ENCODE measurements at regions not wholly inside any gene's neighbourhood (a gene's known extent, or its start where the extent isn't known, plus 50 kb on each side); places are given as distances from the start of the nearest gene placed in this dataset.

GRCh38 chr10:124308056-124308645, 110.6 kb downstream of the OAT start:
- TF ChIP-seq NFATC4 (CRISPR knock-in tag; IDR thresholded peaks at IDR 0.05) = no peak
- TF ChIP-seq MXD4 (CRISPR knock-in tag; IDR thresholded peaks at IDR 0.05; ENCODE audit: borderline replicate concordance) = no peak
- TF ChIP-seq RORB (CRISPR knock-in tag; IDR thresholded peaks at IDR 0.05) = no peak
- TF ChIP-seq FOXP4 (CRISPR knock-in tag; IDR thresholded peaks at IDR 0.05) = no peak
- no peak for TF ChIP-seq NFYB (CRISPR knock-in tag; conservative IDR thresholded peaks at IDR 0.05; ENCODE audit: low read depth)
- no peak for TF ChIP-seq ESRRA (CRISPR knock-in tag; IDR thresholded peaks at IDR 0.05; ENCODE audit: borderline replicate concordance)
- TF ChIP-seq ATF2 (CRISPR knock-in tag; IDR thresholded peaks at IDR 0.05; ENCODE audit: borderline replicate concordance, low read depth) = no peak
- no peak for TF ChIP-seq JUN (CRISPR knock-in tag; IDR thresholded peaks at IDR 0.05)
- no peak for TF ChIP-seq FOXJ3 (CRISPR knock-in tag; IDR thresholded peaks at IDR 0.05; ENCODE audit: borderline replicate concordance)
- no peak for TF ChIP-seq ATF6 (CRISPR knock-in tag; IDR thresholded peaks at IDR 0.05)
- no peak for TF ChIP-seq USF2 (CRISPR knock-in tag; IDR thresholded peaks at IDR 0.05)
- TF ChIP-seq TEAD1 (CRISPR knock-in tag; IDR thresholded peaks at IDR 0.05) = no peak
- TF ChIP-seq ZNF416 (CRISPR knock-in tag; IDR thresholded peaks at IDR 0.05) = no peak
- TF ChIP-seq KAT7 (CRISPR knock-in tag; IDR thresholded peaks at IDR 0.05; ENCODE audit: borderline replicate concordance) = no peak
- POLR2A ChIA-PET = no interaction called here
- H3K9me3 Mint-ChIP-seq = no peaks in the 10 kb centered on the region
- no peak for ATAC-seq
- H3K27me3 Mint-ChIP-seq (ENCODE audit: low read depth) = no peaks in the 10 kb centered on the region; the same call in 1 of the 2 replicates
- no peaks in the 10 kb centered on the region for H3K4me1 Mint-ChIP-seq
- H3K36me3 Mint-ChIP-seq = no peaks in the 10 kb centered on the region
- CTCF ChIA-PET = interaction anchor here (0.8 to 1.4 kb wide), 6 partner anchors 12 to 411 kb away, joined by 3 to 7 read pairs (median 3); no protein-coding TSS in a partner anchor
- no peak overlapping the region for H3K4me3 Mint-ChIP-seq
- no peak overlapping the region for H3K27ac Mint-ChIP-seq
- no peak for DNase-seq (ENCODE audit: low spot score)

GRCh38 chr10:124307591-124307990, 111.1 kb downstream of the OAT start:
- Mint-ChIP-seq H3K36me3 (no peaks in the 10 kb centered on the region), H3K4me1 (no peaks in the 10 kb centered on the region), H3K4me3 (no peak overlapping the region), H3K27me3 (ENCODE audit: low read depth) (no peaks in the 10 kb centered on the region; the same call in 1 of the 2 replicates), H3K9me3 (0 out of 2 replicates have a peak, but pooled peaks cover 2% of the 10 kb centered on the region), H3K27ac (no peak overlapping the region)
- ChIA-PET CTCF (interaction anchor here (0.8 to 1.4 kb wide), 6 partner anchors 11 to 412 kb away, joined by 3 to 7 read pairs (median 3); no protein-coding TSS in a partner anchor), POLR2A (no interaction called here)
- DNase-seq (ENCODE audit: low spot score) = no peak
- ATAC-seq = no peak
- TF ChIP-seq EMX1 (CRISPR knock-in tag; IDR thresholded peaks at IDR 0.05) = no peak
- no peak for TF ChIP-seq ZNF423 (CRISPR knock-in tag; IDR thresholded peaks at IDR 0.05)
- no peak for TF ChIP-seq JAZF1 (CRISPR knock-in tag; IDR thresholded peaks at IDR 0.05)
- no peak for TF ChIP-seq PRDM15 (CRISPR knock-in tag; IDR thresholded peaks at IDR 0.05)
- no peak for TF ChIP-seq CTCF (IDR thresholded peaks at IDR 0.05)
- no peak for TF ChIP-seq USF1 (CRISPR knock-in tag; IDR thresholded peaks at IDR 0.05)
- TF ChIP-seq NFATC4 (CRISPR knock-in tag; IDR thresholded peaks at IDR 0.05) = no peak
- TF ChIP-seq E2F4 (CRISPR knock-in tag; IDR thresholded peaks at IDR 0.05; ENCODE audit: borderline replicate concordance, low read depth) = no peak

Data from WTC11 (cell line).